ENCODE measurements at regions not wholly inside any gene's neighbourhood (a gene's known extent, or its start where the extent isn't known, plus 50 kb on each side); places are given as distances from the start of the nearest gene placed in this dataset.

GRCh38 chr10:91149550-91149949 lies 70.9 kb upstream of the PCGF5 start:
- DNase-seq = no peak

DNA sequence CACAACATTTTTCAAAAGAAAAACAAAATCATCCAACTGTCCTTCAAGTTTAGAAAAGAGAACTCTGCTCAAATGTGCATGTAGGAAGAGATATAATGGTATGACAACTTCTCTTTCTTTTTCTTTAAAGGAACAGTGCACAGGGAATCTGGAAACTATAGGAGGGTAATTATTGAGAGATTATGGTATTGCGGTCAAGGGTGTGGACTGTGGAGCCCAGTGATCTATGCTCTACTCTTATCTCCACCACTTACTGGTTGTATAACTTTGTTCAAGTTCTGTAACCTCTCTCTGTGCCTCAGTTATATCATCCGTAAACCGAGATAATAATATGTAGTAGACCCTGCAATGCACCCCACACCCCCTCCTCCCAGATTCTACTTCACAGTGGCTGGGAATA lies 69.8 kb upstream of the PCGF5 start:
- no peak for DNase-seq

DNA sequence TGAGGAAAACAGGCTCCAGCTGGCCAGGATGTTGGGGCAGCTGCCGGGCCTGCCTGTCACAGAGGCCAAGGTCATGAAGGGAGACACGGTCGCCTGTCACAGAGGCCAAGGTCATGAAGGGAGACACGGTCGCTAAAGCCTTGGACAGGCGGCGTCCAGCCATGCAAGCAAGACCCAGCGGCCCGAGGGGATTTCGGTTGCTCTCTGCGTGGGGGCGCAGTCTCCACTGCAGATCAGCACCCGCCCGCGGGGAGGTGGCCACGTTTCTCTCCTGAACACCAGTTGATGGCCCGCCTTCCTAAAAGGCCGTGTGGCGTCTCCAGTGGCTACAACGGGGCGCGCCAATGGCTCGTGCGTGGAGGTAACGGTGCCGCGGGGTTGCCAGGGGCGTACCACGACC lies 67.0 kb upstream of the PCGF5 start:
- no peak for DNase-seq

DNA sequence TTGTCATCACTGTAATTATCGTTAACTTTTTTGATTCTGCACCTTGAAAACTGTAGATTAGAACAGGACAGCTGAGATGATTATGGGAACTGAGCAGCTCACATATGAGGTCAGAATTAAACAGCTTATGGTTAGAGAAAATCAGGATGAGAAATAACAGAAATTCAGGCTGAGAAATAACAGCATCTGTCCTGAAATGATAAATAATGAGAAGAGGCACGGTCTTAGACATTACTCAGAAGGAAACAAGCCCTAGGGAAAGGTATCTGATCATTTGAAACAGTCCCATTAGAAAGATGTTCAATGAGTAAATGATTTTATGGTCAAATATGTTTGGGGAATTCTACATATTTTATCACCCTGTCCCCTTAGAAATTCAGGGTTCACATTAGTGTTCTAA lies 65.6 kb upstream of the PCGF5 start:
- no peak for DNase-seq

- DNase-seq = no peak
Observed at GRCh38 chr10:91156196-91156595, 64.3 kb upstream of the PCGF5 start.

- DNase-seq = no peak
Observed at GRCh38 chr10:91159254-91159783, 61.1 kb upstream of the PCGF5 start.

DNA sequence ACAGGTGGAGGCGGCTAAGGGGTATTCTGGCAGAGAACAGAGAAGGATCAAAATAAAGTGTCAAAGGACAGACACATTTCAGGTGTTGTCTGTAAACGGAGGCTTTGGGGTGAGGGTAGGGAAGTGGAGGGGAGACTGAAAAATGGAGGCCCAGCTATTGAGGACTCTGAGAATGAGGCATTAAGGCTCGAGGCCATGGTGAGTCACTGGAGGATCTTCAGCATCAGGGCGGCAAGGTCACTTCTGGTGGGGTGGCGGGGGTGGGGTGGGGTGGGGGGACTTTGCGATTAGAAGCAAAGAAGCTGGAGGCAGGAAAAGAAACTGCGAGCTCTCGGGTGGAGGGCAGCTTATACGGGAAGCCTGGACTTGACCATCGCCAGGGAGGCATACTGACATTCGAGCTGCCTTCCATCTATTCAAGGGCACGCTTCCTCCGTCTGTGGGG lies 58.4 kb upstream of the PCGF5 start:
- no peak for DNase-seq

GRCh38 chr10:91162495-91163268 lies 57.8 kb upstream of the PCGF5 start:
- peak; percentile 48 for DNase-seq

DNA sequence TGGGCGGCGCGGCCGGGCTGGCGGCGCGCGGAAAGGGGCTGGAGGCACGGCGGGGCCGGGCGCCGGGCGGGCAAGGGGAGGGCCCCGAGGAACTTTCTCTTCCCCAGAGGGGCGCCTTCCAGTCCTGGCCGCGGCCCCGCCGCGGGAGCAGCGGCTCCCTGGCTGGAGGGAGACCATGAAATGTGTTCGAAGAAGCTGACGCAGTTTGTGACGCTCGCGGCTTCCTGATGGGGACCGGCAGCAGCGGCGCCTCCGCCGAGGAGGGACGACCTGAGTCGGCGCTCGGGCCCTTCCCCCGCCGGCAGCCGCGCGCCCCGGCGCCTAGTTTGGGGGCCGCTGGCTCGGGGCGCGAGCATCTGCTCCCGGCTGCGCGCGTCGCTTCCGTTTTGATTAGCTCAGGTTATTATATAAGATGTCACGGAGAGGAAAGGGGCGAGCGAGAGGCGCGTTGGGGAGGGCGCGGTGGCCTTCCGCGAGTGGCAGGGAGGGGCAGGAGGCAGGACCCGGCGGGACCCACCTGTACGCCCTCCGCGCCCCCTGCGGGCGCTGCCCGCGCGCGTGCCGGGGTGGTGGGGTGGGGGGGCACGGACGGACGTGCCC lies 57.1 kb upstream of the PCGF5 start:
- DNase-seq = no peak

DNA sequence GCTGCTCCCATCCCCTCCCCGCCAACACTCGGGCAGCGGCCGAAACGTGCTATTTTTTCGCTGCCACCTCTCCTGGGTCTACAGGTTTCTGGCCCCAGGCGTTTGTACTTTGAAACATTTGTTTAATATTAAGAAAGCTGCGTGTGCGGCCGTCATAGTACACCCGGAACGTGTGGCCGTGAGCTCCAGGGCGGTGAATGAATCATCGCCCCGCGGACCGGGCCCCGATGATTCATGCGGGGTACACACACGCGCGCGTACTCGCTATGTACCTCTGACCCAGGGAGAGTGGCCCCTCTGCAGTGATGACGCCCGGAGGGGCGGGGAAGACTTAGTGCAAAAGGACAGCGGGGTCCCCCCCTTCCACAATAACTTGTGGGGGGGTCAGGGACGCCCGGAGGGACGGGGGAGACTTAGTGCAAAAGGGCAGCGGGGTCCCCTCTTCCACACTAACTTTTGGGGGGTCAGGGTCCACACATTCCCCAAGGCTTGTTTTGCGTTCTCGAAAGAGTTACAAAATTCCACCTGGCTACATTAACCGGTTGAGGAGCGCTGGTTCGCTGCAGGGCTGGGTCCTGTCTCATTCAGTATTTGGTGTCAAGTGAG lies 56.5 kb upstream of the PCGF5 start:
- DNase-seq = peak; percentile 75

- no peak for DNase-seq
Observed at GRCh38 chr10:91164520-91165065, 55.9 kb upstream of the PCGF5 start.

- DNase-seq = no peak
Observed at GRCh38 chr10:91167406-91167805, 53.1 kb upstream of the PCGF5 start.

- DNase-seq = no peak
Observed at GRCh38 chr10:91170418-91170817, 50.0 kb upstream of the PCGF5 start.
